Activated effector memory CD4-positive, alpha-beta T cell treated with anti-CD3 and anti-CD28 coated beads, Interleukin-2, amount 50 U/mL, for 16 hours (primary cell): ENCODE measurements at regions not wholly inside any gene's neighbourhood (a gene's known extent, or its start where the extent isn't known, plus 50 kb on each side); places are given as distances from the start of the nearest gene placed in this dataset.

ENCODE experiments used
- DNase-seq: peaks from one replicate; pipeline ENCODE4 v3.0.0-alpha.2; 2020

- no peak for DNase-seq
Measured at GRCh38 chr3:68148447-68148846, 494.0 kb upstream of the SUCLG2 start.

GRCh38 chr3:68142441-68142840, 488.0 kb upstream of the SUCLG2 start:
- no peak for DNase-seq

GRCh38 chr3:68139897-68140296, 485.5 kb upstream of the SUCLG2 start:
- no peak for DNase-seq

GRCh38 chr3:68136411-68136810, 482.0 kb upstream of the SUCLG2 start:
- DNase-seq = no peak

- DNase-seq = no peak
Measured at GRCh38 chr3:68135067-68135466, 480.7 kb upstream of the SUCLG2 start.

- DNase-seq = no peak
Measured at GRCh38 chr3:68129065-68129464, 474.7 kb upstream of the SUCLG2 start.

GRCh38 chr3:68123231-68123630, 468.8 kb upstream of the SUCLG2 start:
- no peak for DNase-seq

- DNase-seq = no peak
Measured at GRCh38 chr3:68121287-68121686, 466.9 kb upstream of the SUCLG2 start.

- DNase-seq = no peak
Measured at GRCh38 chr3:68116580-68116979, 462.2 kb upstream of the SUCLG2 start.

- no peak for DNase-seq
Measured at GRCh38 chr3:68103811-68104210, 449.4 kb upstream of the SUCLG2 start.

GRCh38 chr3:68090571-68090970, 436.2 kb upstream of the SUCLG2 start:
- DNase-seq = no peak

- DNase-seq = no peak
Measured at GRCh38 chr3:68089572-68090011, 435.2 kb upstream of the SUCLG2 start.

- DNase-seq = no peak
Measured at GRCh38 chr3:68088636-68089035, 434.2 kb upstream of the SUCLG2 start.

- DNase-seq = peak; percentile 72
Measured at GRCh38 chr3:68088216-68088615, 433.8 kb upstream of the SUCLG2 start.

- no peak for DNase-seq
Measured at GRCh38 chr3:68072062-68072461, 417.6 kb upstream of the SUCLG2 start.

GRCh38 chr3:68070186-68070585, 415.8 kb upstream of the SUCLG2 start:
- no peak for DNase-seq

- DNase-seq = no peak
Measured at GRCh38 chr3:68067314-68067713, 412.9 kb upstream of the SUCLG2 start.

GRCh38 chr3:68062926-68063325, 408.5 kb upstream of the SUCLG2 start:
- no peak for DNase-seq

GRCh38 chr3:68060910-68061309, 406.5 kb upstream of the SUCLG2 start:
- no peak for DNase-seq

GRCh38 chr3:68060191-68060590, 405.8 kb upstream of the SUCLG2 start:
- DNase-seq = no peak

- no peak for DNase-seq
Measured at GRCh38 chr3:68059628-68060152, 405.3 kb upstream of the SUCLG2 start.

- DNase-seq = peak; percentile 78
Measured at GRCh38 chr3:68057637-68058320, 403.4 kb upstream of the SUCLG2 start.

- no peak for DNase-seq
Measured at GRCh38 chr3:68056556-68056955, 402.1 kb upstream of the SUCLG2 start.

GRCh38 chr3:68055215-68055614, 400.8 kb upstream of the SUCLG2 start:
- no peak for DNase-seq

- DNase-seq = no peak
Measured at GRCh38 chr3:68049776-68050175, 395.4 kb upstream of the SUCLG2 start.
